HUES48 (cell line): ENCODE measurements at regions not wholly inside any gene's neighbourhood (a gene's known extent, or its start where the extent isn't known, plus 50 kb on each side); places are given as distances from the start of the nearest gene placed in this dataset.
"Not testable (repeated sequence)": the region's sequence is repeated elsewhere in the genome, so short reads cannot be mapped to it uniquely, and the experiment has no call there.

Experiments
- H3K27ac ChIP-seq: one replicate; pipeline ENCODE4 v1.7.0; 2013; ENCODE audit warnings: low read depth, low read length, inconsistent platforms
- H3K27me3 ChIP-seq: 2 replicates; pipeline ENCODE4 v1.6.1; 2013; ENCODE audit warnings: mild to moderate bottlenecking, low read length; ENCODE audit not compliant: control insufficient read depth, insufficient read depth
- H3K36me3 ChIP-seq: 2 replicates; pipeline ENCODE4 v1.6.1; 2013; ENCODE audit warnings: low read length; ENCODE audit not compliant: control insufficient read depth, insufficient read depth
- H3K4me1 ChIP-seq: 2 replicates; pipeline ENCODE4 v1.6.1; 2013; ENCODE audit warnings: mild to moderate bottlenecking, low read length; ENCODE audit not compliant: control insufficient read depth, insufficient read depth
- H3K4me3 ChIP-seq: 2 replicates; pipeline ENCODE4 v1.5.1; 2013; ENCODE audit warnings: mild to moderate bottlenecking, low read depth, low read length
- H3K9ac ChIP-seq: 2 replicates; pipeline ENCODE4 v1.6.1; 2013; ENCODE audit warnings: mild to moderate bottlenecking, low read depth, low read length, moderate library complexity
- H3K9me3 ChIP-seq: 2 replicates; pipeline ENCODE4 v1.6.1; 2013; ENCODE audit warnings: low read length; ENCODE audit not compliant: control insufficient read depth, insufficient read depth

DNA sequence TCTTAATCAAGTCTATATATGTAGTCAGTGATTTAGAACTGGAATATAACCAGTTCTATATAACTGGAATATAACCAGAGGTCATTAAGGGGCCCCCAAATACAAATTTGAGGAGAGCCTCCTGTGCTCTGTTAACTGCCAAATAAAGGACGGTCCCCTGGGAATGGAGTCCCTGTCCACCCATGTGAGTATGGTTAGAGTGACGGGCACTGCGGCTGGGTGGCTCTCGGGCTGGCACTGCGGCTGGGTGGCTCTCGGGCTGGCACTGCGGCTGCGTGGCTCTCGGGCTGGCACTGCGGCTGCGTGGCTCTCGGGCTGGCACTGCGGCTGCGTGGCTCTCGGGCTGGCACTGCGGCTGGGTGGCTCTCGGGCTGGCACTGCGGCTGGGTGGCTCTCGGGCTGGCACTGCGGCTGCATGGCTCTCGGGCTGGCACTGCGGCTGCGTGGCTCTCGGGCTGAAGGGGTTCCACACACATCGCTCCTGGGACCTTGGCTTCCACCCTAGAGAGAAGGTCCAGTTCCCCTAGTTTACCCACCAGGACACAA, 292.8 kb upstream of the RNF32 start:
- H3K9me3 ChIP-seq, H3K27ac ChIP-seq, H3K27me3 ChIP-seq, H3K4me1 ChIP-seq, H3K4me3 ChIP-seq, H3K9ac ChIP-seq, H3K36me3 ChIP-seq: not testable (repeated sequence)

DNA sequence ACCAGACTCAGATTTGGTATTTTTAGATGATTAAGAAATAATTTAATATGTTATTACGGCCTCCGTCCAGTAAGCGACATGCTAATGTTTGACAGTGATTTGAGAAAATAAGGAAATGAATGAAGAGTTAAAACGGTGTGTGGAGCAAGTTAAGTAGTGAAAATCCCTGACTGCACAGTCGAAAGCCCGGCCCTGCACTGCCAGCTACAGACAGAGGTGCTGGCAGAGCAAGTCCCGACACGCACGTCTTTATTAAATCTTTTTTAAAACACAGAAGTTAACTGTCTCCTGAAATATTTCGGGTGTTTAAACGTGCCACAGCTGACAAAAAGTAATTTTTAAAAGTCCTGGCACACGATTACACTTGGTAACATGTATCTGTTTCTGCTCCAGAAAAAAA, 293.4 kb upstream of the RNF32 start:
- Histone ChIP-seq H3K4me1 (no peaks in the 10 kb centered on the region), H3K36me3 (no peaks in the 10 kb centered on the region), H3K4me3 (no peak overlapping the region), H3K27me3 (no peaks in the 10 kb centered on the region), H3K27ac (no peak overlapping the region), H3K9ac (no peak overlapping the region), H3K9me3 (0 out of 2 replicates have a peak, but pooled peaks cover 4% of the 10 kb centered on the region)

DNA sequence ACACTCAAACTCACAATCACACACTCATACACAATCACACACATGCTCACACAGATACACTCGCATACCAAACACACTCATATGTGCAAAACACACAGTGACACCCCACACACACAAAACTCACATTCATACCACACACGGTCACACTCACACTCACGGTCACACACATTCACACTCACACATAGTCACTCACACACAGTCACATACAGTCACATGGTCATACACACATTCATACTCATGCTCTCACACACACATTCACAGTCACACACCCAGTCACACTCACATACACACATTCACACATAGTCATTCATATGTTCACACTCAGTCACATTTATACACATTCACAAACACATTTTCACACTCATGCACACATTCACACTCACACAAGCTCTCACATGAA, 296.0 kb upstream of the RNF32 start:
- H3K27me3 ChIP-seq = no peaks in the 10 kb centered on the region
- no peak overlapping the region for H3K9ac ChIP-seq
- H3K9me3 ChIP-seq = 0 out of 2 replicates have a peak, but pooled peaks cover 4% of the 10 kb centered on the region
- H3K4me1 ChIP-seq = no peaks in the 10 kb centered on the region
- no peak overlapping the region for H3K27ac ChIP-seq
- H3K36me3 ChIP-seq = no peaks in the 10 kb centered on the region
- no peak overlapping the region for H3K4me3 ChIP-seq

- no peaks in the 10 kb centered on the region for H3K27me3 ChIP-seq
- H3K36me3 ChIP-seq = no peaks in the 10 kb centered on the region
- H3K9ac ChIP-seq = no peak overlapping the region
- no peaks in the 10 kb centered on the region for H3K9me3 ChIP-seq
- peaks cover 5% of the 10 kb centered on the region; the same call in 1 of the 2 replicates for H3K4me1 ChIP-seq
- H3K4me3 ChIP-seq = no peak overlapping the region
- H3K27ac ChIP-seq = no peak overlapping the region
Measured at GRCh38 chr7:156334636-156335035, 305.9 kb upstream of the RNF32 start.

- Histone ChIP-seq H3K27ac (no peak overlapping the region), H3K36me3 (no peaks in the 10 kb centered on the region), H3K4me1 (no peaks in the 10 kb centered on the region), H3K27me3 (no peaks in the 10 kb centered on the region), H3K4me3 (no peak overlapping the region), H3K9ac (no peak overlapping the region), H3K9me3 (no peaks in the 10 kb centered on the region)
Measured at GRCh38 chr7:156327916-156328315, 312.7 kb upstream of the RNF32 start.

- Histone ChIP-seq H3K4me3 (no peak overlapping the region), H3K9ac (no peak overlapping the region), H3K4me1 (no peaks in the 10 kb centered on the region), H3K9me3 (no peaks in the 10 kb centered on the region), H3K36me3 (no peaks in the 10 kb centered on the region), H3K27ac (no peak overlapping the region), H3K27me3 (no peaks in the 10 kb centered on the region)
Measured at GRCh38 chr7:156327474-156327873, 313.1 kb upstream of the RNF32 start.

GRCh38 chr7:156324201-156324600, 316.4 kb upstream of the RNF32 start:
- Histone ChIP-seq H3K9me3 (no peaks in the 10 kb centered on the region), H3K27me3 (no peaks in the 10 kb centered on the region), H3K4me3 (no peak overlapping the region), H3K27ac (no peak overlapping the region), H3K9ac (no peak overlapping the region), H3K36me3 (no peaks in the 10 kb centered on the region), H3K4me1 (no peaks in the 10 kb centered on the region)

DNA sequence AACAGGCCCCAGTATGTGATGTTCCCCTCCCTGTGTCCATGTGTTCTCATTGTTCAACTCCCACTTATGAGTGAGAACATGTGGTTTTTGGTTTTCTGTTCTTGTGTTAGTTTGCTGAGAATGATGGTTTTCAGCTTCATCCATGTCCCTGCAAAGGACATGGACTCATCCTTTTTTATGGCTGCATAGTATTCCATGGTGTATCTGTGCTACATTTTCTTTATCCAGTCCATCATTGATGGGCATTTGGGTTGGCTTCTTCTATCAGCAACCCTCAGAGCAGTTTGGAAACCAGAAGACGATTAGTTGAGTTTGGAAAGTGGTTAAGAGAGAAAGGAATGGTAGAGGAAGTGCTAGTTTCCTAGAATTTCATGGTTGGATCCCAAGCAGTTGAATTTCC, 319.1 kb upstream of the RNF32 start:
- H3K9ac ChIP-seq, H3K4me3 ChIP-seq, H3K9me3 ChIP-seq, H3K27ac ChIP-seq, H3K27me3 ChIP-seq, H3K36me3 ChIP-seq, H3K4me1 ChIP-seq: not testable (repeated sequence)

DNA sequence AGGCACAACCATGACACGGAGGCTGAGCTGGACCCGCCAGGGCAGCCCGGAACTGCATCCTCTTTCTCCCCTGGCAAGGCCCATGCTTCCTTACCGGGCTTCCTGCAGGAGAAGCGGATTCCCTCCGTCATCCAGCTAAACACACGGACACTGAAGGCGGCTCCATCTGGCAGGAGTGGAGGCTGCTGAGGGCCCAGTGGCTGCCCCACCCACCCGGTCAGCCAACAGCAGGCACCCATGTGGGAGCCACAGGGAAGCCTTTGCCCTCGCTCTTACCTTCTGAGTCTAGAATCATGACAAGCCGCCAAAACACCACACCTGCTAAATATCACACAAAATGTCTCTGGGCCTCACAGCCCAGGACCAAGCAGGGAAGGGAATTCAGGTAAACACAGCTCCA, 321.6 kb upstream of the RNF32 start:
- no peaks in the 10 kb centered on the region for H3K9me3 ChIP-seq
- no peak overlapping the region for H3K4me3 ChIP-seq
- no peaks in the 10 kb centered on the region for H3K27me3 ChIP-seq
- no peak overlapping the region for H3K27ac ChIP-seq
- no peaks in the 10 kb centered on the region for H3K36me3 ChIP-seq
- no peaks in the 10 kb centered on the region for H3K4me1 ChIP-seq
- H3K9ac ChIP-seq = no peak overlapping the region

- H3K36me3 ChIP-seq = no peaks in the 10 kb centered on the region
- H3K9me3 ChIP-seq = no peaks in the 10 kb centered on the region
- H3K4me3 ChIP-seq = no peak overlapping the region
- no peak overlapping the region for H3K9ac ChIP-seq
- no peaks in the 10 kb centered on the region for H3K4me1 ChIP-seq
- no peaks in the 10 kb centered on the region for H3K27me3 ChIP-seq
- no peak overlapping the region for H3K27ac ChIP-seq
Measured at GRCh38 chr7:156318426-156318825, 322.1 kb upstream of the RNF32 start.

DNA sequence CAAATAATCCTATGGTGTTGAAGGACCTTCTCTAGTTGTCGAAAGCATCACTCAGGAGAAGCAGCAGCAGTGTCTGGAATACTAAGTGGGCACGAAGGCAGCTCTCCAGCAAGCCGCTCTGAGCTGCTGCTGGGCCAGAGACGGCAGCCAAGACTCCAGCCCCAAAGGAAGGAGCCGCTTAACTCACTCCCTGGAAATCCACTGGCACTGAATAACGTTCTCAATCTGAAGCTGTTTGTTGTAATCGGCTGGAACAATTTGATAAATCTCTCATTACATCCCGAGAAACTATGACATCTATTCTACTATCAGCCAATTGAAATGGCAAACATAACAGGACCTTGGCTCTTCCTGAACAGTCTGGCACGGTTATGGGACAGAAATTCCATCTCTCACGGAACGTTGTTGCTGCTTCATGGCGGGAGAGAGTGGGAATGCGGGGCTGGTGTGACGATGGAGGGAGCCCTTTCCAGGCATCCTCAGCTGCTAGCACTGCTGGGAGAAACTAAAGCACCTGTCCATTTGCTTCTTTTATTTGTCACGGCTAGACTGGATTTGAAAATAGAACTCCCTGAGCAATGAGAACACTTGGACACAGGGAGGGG, 331.5 kb upstream of the RNF32 start:
- no peaks in the 10 kb centered on the region for H3K36me3 ChIP-seq
- H3K4me3 ChIP-seq = no peak overlapping the region
- H3K27ac ChIP-seq = no peak overlapping the region
- no peak overlapping the region for H3K9ac ChIP-seq
- H3K27me3 ChIP-seq = no peaks in the 10 kb centered on the region
- no peaks in the 10 kb centered on the region for H3K4me1 ChIP-seq
- H3K9me3 ChIP-seq = no peaks in the 10 kb centered on the region
